ENCODE measurements at regions not wholly inside any gene's neighbourhood (a gene's known extent, or its start where the extent isn't known, plus 50 kb on each side); places are given as distances from the start of the nearest gene placed in this dataset.
A peak's percentile ranks its signal among the peaks of the same experiment; 100 is the strongest.

DNA sequence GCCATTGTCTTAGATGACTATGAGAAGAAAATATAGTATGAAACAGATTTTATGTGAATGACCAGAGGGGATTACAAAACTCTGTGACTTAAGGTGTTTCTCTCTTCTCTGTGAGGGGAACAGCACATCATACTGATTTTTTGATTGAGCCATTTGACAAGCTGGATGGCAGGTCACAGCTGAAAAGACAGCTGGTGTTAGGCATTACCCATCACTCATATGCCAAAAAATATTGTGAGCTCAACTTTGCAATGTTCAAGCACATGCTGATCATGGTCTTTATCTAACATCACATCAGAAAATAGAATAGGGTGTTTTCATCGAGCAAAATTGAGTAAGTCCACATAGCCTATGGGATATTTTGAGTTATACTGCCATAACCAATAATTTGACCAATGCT is 86.7 kb upstream of the TECRL start:
- no peak overlapping the region for H3K9ac ChIP-seq (ENCODE audit: insufficient read depth in 1 of 2, low read length in 2 of 2)
- no peak for TF ChIP-seq CTCF (IDR thresholded peaks at IDR 0.05; ENCODE audit: control extremely low read depth, extremely low read depth)
- H3K27ac ChIP-seq (ENCODE audit: low read depth in 1 of 2, low read length in 1 of 2): no peak overlapping the region
- no peak for ATAC-seq (ENCODE audit: insufficient read depth, low FRiP score)
- H3K4me1 ChIP-seq (ENCODE audit: control insufficient read depth in 5 of 5, insufficient read depth in 5 of 5, low read length in 5 of 5): no peaks in the 10 kb centered on the region
- WGBS, 2 donors: 78 to 81% methylated on average over 1 of the region's 1 CpG
- no peak for DNase-seq
- H3K4me3 ChIP-seq: no peak overlapping the region
- H3K36me3 ChIP-seq (ENCODE audit: control insufficient read depth in 4 of 4, insufficient read depth in 4 of 4, low read length in 4 of 4): no peaks in the 10 kb centered on the region
- H3K27me3 ChIP-seq (ENCODE audit: control insufficient read depth in 3 of 3, insufficient read depth in 3 of 3, low read length in 2 of 3): no peaks in the 10 kb centered on the region
- H3K9me3 ChIP-seq (ENCODE audit: control insufficient read depth in 4 of 4, insufficient read depth in 3 of 4, low read length in 3 of 4): no peaks in the 10 kb centered on the region

DNA sequence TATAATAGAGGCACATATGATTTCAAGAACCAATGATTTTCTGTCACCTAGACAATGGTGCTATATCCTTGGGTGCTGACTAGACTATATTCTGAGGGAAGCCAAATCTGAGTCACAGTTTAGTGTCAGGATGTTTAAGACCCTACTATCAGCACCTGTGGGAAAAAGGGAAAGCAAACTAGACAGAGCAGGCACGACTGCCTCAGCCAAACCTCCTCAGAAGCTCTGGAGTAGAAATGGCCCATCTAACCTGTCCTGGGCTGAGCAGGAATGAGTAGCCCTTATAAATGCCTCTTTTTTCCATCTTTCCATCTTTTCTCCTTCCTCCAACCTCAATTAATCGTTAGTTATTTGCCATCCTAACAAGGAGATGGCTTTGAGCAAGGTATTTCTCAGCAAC is 80.4 kb upstream of the TECRL start:
- Histone ChIP-seq H3K36me3 (ENCODE audit: control insufficient read depth in 4 of 4, insufficient read depth in 4 of 4, low read length in 4 of 4) (no peaks in the 10 kb centered on the region), H3K4me3 (no peak overlapping the region), H3K9me3 (ENCODE audit: control insufficient read depth in 4 of 4, insufficient read depth in 3 of 4, low read length in 3 of 4) (no peaks in the 10 kb centered on the region), H3K4me1 (ENCODE audit: control insufficient read depth in 5 of 5, insufficient read depth in 5 of 5, low read length in 5 of 5) (peaks cover 0 to 2% (median 0%) of the 10 kb centered on the region in 5 donors), H3K9ac (ENCODE audit: insufficient read depth in 1 of 2, low read length in 2 of 2) (no peak overlapping the region), H3K27me3 (ENCODE audit: control insufficient read depth in 3 of 3, insufficient read depth in 3 of 3, low read length in 2 of 3) (no peaks in the 10 kb centered on the region), H3K27ac (ENCODE audit: low read depth in 1 of 2, low read length in 1 of 2) (peak overlapping the region in 1 of 2 donors; percentile 7)
- DNase-seq (no peak), ATAC-seq (ENCODE audit: insufficient read depth, low FRiP score) (no peak)
- 52 to 69% methylated on average over 2 of the region's 2 CpGs for WGBS, 2 donors
- no peak for TF ChIP-seq CTCF (IDR thresholded peaks at IDR 0.05; ENCODE audit: control extremely low read depth, extremely low read depth)

DNA sequence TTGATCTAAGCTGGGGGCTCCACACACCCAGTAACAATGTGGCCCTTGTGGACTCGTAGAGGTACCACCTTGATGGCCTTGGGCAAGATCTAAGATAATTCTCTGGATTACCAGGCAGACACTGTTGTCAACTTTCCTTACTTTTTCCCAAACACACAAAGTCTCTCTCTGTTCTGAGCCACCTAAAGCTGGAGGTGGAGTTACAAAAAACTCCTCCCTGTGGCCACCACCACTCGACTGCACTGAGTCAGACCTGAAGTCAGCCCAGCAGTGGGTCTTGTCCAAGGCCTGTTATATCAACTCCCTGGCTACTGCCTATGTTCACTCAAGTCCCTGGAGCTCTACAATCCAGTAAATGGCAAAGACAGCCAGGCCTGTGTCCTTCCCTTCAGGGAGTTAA is 70.1 kb upstream of the TECRL start:
- Histone ChIP-seq H3K27me3 (ENCODE audit: control insufficient read depth in 3 of 3, insufficient read depth in 3 of 3, low read length in 2 of 3) (no peaks in the 10 kb centered on the region), H3K4me3 (no peak overlapping the region), H3K36me3 (ENCODE audit: control insufficient read depth in 4 of 4, insufficient read depth in 4 of 4, low read length in 4 of 4) (no peaks in the 10 kb centered on the region), H3K27ac (ENCODE audit: low read depth in 1 of 2, low read length in 1 of 2) (no peak overlapping the region), H3K4me1 (ENCODE audit: control insufficient read depth in 5 of 5, insufficient read depth in 5 of 5, low read length in 5 of 5) (peaks cover 0 to 6% (median 0%) of the 10 kb centered on the region in 5 donors), H3K9ac (ENCODE audit: insufficient read depth in 1 of 2, low read length in 2 of 2) (no peak overlapping the region), H3K9me3 (ENCODE audit: control insufficient read depth in 4 of 4, insufficient read depth in 3 of 4, low read length in 3 of 4) (no peaks in the 10 kb centered on the region)
- DNase-seq (no peak), ATAC-seq (ENCODE audit: insufficient read depth, low FRiP score) (no peak)
- 80 to 82% methylated on average over 2 of the region's 2 CpGs for WGBS, 2 donors
- TF ChIP-seq CTCF (IDR thresholded peaks at IDR 0.05; ENCODE audit: control extremely low read depth, extremely low read depth): no peak

DNA sequence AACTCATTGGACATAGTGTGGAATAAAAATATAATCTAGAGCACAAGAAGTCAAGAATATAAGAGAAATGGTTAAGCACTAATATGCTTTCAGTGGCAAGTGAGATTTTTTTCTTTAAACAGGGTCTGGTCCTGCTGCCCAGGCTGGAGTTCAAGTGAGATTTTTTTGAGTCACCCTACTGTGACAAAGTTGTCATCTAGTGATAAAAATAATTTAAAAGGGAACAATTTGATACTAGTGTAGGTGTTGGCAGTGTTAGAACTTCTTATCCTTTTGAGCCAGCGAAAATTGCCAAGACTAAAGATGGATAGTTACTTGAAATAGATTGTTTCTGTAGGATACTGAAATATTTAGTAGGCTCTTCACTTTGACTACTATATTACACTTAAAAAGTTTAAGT is 67.9 kb upstream of the TECRL start:
- no peaks in the 10 kb centered on the region for H3K4me1 ChIP-seq (ENCODE audit: control insufficient read depth in 5 of 5, insufficient read depth in 5 of 5, low read length in 5 of 5)
- H3K4me3 ChIP-seq: no peak overlapping the region
- DNase-seq: no peak
- H3K36me3 ChIP-seq (ENCODE audit: control insufficient read depth in 4 of 4, insufficient read depth in 4 of 4, low read length in 4 of 4): no peaks in the 10 kb centered on the region
- 74 to 89% methylated on average over 1 of the region's 1 CpG for WGBS, 2 donors
- no peak overlapping the region for H3K9ac ChIP-seq (ENCODE audit: insufficient read depth in 1 of 2, low read length in 2 of 2)
- H3K27ac ChIP-seq (ENCODE audit: low read depth in 1 of 2, low read length in 1 of 2): peak overlapping the region in 1 of 2 donors; percentile 45
- no peaks in the 10 kb centered on the region for H3K27me3 ChIP-seq (ENCODE audit: control insufficient read depth in 3 of 3, insufficient read depth in 3 of 3, low read length in 2 of 3)
- no peak for ATAC-seq (ENCODE audit: insufficient read depth, low FRiP score)
- no peaks in the 10 kb centered on the region for H3K9me3 ChIP-seq (ENCODE audit: control insufficient read depth in 4 of 4, insufficient read depth in 3 of 4, low read length in 3 of 4)
- no peak for TF ChIP-seq CTCF (IDR thresholded peaks at IDR 0.05; ENCODE audit: control extremely low read depth, extremely low read depth)
